ENCODE measurements at regions not wholly inside any gene's neighbourhood (a gene's known extent, or its start where the extent isn't known, plus 50 kb on each side); places are given as distances from the start of the nearest gene placed in this dataset.

GRCh38 chr20:6831461-6831860, 64.0 kb downstream of the BMP2 start:
- TF ChIP-seq CTCF (IDR thresholded peaks at IDR 0.05) = no peak

GRCh38 chr20:6832811-6833210, 65.3 kb downstream of the BMP2 start:
- no peak for TF ChIP-seq CTCF (IDR thresholded peaks at IDR 0.05)

- no peak for TF ChIP-seq CTCF (IDR thresholded peaks at IDR 0.05)
Observed at GRCh38 chr20:6835609-6836008, 68.1 kb downstream of the BMP2 start.

GRCh38 chr20:6836821-6837374, 69.4 kb downstream of the BMP2 start:
- TF ChIP-seq CTCF (IDR thresholded peaks at IDR 0.05) = no peak

GRCh38 chr20:6837730-6838129, 70.2 kb downstream of the BMP2 start:
- TF ChIP-seq CTCF (IDR thresholded peaks at IDR 0.05) = no peak

GRCh38 chr20:6838181-6838826, 70.8 kb downstream of the BMP2 start:
- no peak for TF ChIP-seq CTCF (IDR thresholded peaks at IDR 0.05)

GRCh38 chr20:6841128-6841527, 73.6 kb downstream of the BMP2 start:
- TF ChIP-seq CTCF (IDR thresholded peaks at IDR 0.05) = no peak

GRCh38 chr20:6845141-6845540, 77.7 kb downstream of the BMP2 start:
- TF ChIP-seq CTCF (IDR thresholded peaks at IDR 0.05) = no peak
